ENCODE measurements at regions not wholly inside any gene's neighbourhood (a gene's known extent, or its start where the extent isn't known, plus 50 kb on each side); places are given as distances from the start of the nearest gene placed in this dataset.

GRCh38 chr11:23313001-23313400, 452.7 kb upstream of the CCDC179 start:
- TF ChIP-seq CTCF (IDR thresholded peaks at IDR 0.05) (no peak), POLR2A (IDR thresholded peaks at IDR 0.05) (no peak), POLR2AphosphoS5 (IDR thresholded peaks at IDR 0.05; ENCODE audit: insufficient read depth in 1 of 2, low read depth in 1 of 2) (no peak)
